Dermis microvascular lymphatic vessel endothelial cell (primary cell): ENCODE measurements at regions not wholly inside any gene's neighbourhood (a gene's known extent, or its start where the extent isn't known, plus 50 kb on each side); places are given as distances from the start of the nearest gene placed in this dataset.

ENCODE experiments used
- DNase-seq, 2 donors: peaks; one replicate each; pipeline versions ENCODE4 v3.0.0 to v3.0.0-alpha.2; 2010; ENCODE audit warnings: low read depth in 2 of 2

DNA sequence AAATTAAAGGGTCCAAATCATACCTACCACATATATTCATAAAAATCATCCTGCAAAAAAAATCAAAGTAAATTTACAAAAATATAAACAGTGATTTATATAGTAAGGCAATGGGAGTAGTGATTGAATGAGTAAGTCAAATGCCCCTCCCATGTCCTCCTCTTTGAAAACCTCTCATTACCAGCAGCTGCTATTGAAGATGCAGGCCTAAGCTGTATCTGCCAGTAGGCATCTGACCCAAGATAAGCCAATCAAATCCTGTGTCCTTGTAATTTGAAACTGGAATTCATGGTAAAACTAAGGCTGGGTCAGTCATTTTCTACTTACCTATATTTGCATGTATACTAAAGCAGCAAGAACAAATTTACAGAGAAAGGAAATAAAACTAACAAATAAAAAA lies 60.4 kb upstream of the POU1F1 start:
- DNase-seq, result no peak

DNA sequence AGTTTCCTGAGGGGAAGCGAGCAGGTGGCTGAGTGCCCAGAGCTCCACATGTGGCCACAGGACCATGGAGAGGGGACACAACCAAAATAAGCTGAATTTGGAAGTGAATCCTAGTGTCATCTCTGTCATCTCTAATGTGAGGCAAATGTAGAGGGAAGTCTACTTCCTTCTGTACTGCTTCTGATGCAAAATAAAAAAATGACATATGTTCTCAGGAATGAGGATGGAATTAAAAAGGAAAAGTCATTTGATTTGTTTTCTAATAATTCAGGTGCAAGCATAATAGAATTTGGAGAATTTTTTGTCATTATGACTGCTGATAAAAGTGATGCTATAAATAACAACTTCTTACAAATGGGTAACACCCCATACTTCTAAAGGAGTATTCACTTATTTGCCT lies 59.5 kb upstream of the POU1F1 start:
- no peak for DNase-seq

DNA sequence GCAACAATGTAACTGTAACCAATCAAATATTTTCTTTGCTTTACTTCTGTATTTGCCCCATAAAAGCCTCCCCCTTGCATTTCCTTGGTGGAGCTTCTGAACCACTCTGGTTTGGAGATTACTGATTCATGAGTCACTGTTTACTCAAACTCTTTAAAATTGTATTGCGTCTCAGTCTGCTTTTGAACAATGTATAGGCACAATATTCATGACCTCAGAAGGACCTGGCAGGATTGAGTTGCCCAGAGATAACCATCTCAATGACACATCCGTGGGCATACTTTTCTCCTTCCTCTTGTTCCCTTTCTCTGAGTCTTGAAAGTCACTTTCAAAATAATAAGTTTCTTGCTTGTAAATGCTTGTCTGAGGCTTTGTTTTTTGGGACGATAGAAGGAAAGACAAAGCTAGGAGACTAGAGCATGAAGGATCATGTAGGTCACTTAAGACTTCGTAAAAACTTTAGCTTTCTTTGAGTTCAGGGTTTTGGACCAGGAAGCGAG lies 57.1 kb upstream of the POU1F1 start:
- peak in 1 of 2 donors; percentile 66 for DNase-seq

DNA sequence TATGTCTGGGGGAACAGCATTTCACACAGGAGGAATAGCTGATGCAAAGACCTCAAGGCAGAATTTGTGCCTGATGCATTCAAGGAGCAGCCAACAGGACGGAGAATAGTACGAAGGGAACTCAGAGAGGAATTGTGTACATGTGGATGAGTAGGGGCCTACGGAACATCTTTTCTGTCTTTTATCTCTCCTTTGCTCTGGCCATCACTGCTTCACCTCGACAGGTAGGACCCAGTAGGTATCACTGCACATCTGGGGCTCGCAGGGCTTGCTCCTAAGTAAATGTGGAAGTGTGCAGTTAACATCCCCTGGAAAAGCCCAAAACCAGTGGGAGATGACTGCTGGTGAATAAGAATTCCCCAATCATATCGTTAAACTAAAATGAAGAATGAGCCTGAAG lies 56.4 kb upstream of the POU1F1 start:
- DNase-seq, result no peak

DNA sequence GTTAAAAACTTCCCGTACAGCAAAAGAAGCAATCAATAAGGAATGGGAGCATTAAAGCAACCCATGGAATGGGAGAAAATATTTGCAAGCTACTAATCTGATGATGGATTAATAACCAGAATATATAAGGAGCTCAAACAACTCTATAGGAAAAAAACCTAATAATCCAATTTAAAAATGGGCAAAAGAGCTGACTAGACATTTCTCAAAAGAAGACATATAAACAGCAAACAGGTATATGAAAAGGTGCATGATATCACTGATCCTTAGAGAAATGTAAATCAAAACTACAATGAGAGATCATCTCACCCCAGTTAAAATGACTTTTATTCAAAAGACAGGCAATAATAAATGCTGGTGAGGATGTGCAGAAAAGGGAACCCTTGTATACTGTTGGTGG lies 52.7 kb upstream of the POU1F1 start:
- DNase-seq, result no peak
